ENCODE measurements at regions not wholly inside any gene's neighbourhood (a gene's known extent, or its start where the extent isn't known, plus 50 kb on each side); places are given as distances from the start of the nearest gene placed in this dataset.

GRCh38 chr11:103530257-103530656 lies 421.0 kb downstream of the DYNC2H1 start:
- H2AFZ ChIP-seq (ENCODE audit: low read length), result peak overlapping the region; percentile 14; the same call in 1 of the 2 replicates
- TF ChIP-seq EZH2phosphoT487 (IDR thresholded peaks at IDR 0.05; ENCODE audit: borderline replicate concordance, low read length) (no peak), EZH2 (IDR thresholded peaks at IDR 0.05; ENCODE audit: low read length, unreplicated experiment) (no peak)
- TF ChIP-seq, protein P1, sequence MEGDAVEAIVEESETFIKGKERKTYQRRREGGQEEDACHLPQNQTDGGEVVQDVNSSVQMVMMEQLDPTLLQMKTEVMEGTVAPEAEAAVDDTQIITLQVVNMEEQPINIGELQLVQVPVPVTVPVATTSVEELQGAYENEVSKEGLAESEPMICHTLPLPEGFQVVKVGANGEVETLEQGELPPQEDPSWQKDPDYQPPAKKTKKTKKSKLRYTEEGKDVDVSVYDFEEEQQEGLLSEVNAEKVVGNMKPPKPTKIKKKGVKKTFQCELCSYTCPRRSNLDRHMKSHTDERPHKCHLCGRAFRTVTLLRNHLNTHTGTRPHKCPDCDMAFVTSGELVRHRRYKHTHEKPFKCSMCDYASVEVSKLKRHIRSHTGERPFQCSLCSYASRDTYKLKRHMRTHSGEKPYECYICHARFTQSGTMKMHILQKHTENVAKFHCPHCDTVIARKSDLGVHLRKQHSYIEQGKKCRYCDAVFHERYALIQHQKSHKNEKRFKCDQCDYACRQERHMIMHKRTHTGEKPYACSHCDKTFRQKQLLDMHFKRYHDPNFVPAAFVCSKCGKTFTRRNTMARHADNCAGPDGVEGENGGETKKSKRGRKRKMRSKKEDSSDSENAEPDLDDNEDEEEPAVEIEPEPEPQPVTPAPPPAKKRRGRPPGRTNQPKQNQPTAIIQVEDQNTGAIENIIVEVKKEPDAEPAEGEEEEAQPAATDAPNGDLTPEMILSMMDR (conservative IDR thresholded peaks at IDR 0.05; ENCODE audit: low read depth, low read length), result no peak
- no peaks in the 10 kb centered on the region for H4K20me1 ChIP-seq (ENCODE audit: low read length)
- no peak overlapping the region for H3K9ac ChIP-seq (ENCODE audit: low read length)
- no peaks in the 10 kb centered on the region for H3K9me2 ChIP-seq (replicated peaks; ENCODE audit: low read length)
- no peaks in the 10 kb centered on the region for H3K9me3 ChIP-seq (ENCODE audit: low read length)
- ChIA-PET CTCF (no interaction called here), POLR2A (ENCODE audit: unreplicated experiment) (no interaction called here)
- no peak for ATAC-seq
- DNase-seq, result no peak
- intact Hi-C loops (cut with micrococcal nuclease), result loop anchor here (5.0 kb wide), 1 partner anchor 63 kb away; no protein-coding TSS in a partner anchor
- H3K36me3 ChIP-seq (ENCODE audit: low read depth, low read length), result no peaks in the 10 kb centered on the region
- BruUV-seq (replicated peaks), result no TSS peak
- H3K27me3 ChIP-seq (ENCODE audit: low read length), result no peaks in the 10 kb centered on the region
- H3K4me2 ChIP-seq (ENCODE audit: low read length), result 0 out of 2 replicates have a peak overlapping the region, but pooled peaks have one; percentile 30
- peaks cover 9% of the 10 kb centered on the region for H3F3A ChIP-seq (ENCODE audit: low read length, unreplicated experiment)
- peaks cover 69% of the 10 kb centered on the region for H3K4me1 ChIP-seq (ENCODE audit: insufficient read depth, low read length)
- no peak overlapping the region for H3K4me3 ChIP-seq (ENCODE audit: low read length)
- peak overlapping the region; percentile 14; the same call in 1 of the 2 replicates for H3K27ac ChIP-seq (ENCODE audit: low read length)
- H3K79me2 ChIP-seq (ENCODE audit: low read length), result no peaks in the 10 kb centered on the region

DNA sequence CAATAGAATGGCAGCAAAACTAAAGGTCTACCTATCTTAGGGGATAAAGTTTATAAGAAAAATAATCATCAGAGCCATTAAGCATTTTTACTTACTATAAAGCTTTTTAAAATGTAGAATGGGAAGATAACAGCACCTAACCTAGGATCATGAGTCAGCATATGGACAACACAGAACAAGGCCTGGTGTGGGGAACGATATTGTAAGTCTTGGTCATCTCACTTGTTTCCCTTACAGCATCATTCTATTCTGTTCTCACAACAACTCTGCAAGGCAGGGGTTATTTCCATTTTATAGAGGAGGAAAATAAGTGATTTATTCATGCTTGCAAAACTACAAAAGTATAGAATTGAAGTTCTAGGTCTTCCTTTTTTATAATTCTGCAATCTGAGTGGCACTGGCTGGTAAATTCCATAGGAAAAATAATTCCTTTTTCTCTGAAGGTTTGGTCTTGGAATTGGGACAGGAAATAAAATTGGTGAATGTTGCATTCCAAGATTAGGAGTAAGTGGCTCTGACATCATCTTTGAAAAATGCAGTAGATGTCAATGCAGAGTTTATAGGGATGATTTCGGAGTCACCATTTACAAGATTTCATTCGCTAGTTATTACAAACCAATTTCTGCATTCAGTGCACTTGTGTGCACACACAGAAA lies 423.0 kb downstream of the DYNC2H1 start:
- no peak overlapping the region for H2AFZ ChIP-seq (ENCODE audit: low read length)
- no peak overlapping the region for H3K9ac ChIP-seq (ENCODE audit: low read length)
- peaks cover 6% of the 10 kb centered on the region for H3F3A ChIP-seq (ENCODE audit: low read length, unreplicated experiment)
- no peaks in the 10 kb centered on the region for H3K9me2 ChIP-seq (replicated peaks; ENCODE audit: low read length)
- BruUV-seq (replicated peaks), result no TSS peak
- DNase-seq (peak; percentile 95), ATAC-seq (peak; percentile 82)
- H4K20me1 ChIP-seq (ENCODE audit: low read length), result no peaks in the 10 kb centered on the region
- peak overlapping the region; percentile 54 for H3K4me2 ChIP-seq (ENCODE audit: low read length)
- CTCF ChIA-PET, result no interaction called here
- peaks cover 60% of the 10 kb centered on the region for H3K4me1 ChIP-seq (ENCODE audit: insufficient read depth, low read length)
- POLR2A ChIA-PET (ENCODE audit: unreplicated experiment), result no interaction called here
- no peaks in the 10 kb centered on the region for H3K9me3 ChIP-seq (ENCODE audit: low read length)
- TF ChIP-seq EZH2phosphoT487 (IDR thresholded peaks at IDR 0.05; ENCODE audit: borderline replicate concordance, low read length) (no peak), EZH2 (IDR thresholded peaks at IDR 0.05; ENCODE audit: low read length, unreplicated experiment) (no peak)
- TF ChIP-seq, protein P1 (conservative IDR thresholded peaks at IDR 0.05; ENCODE audit: low read depth, low read length), result no peak
- H3K27ac ChIP-seq (ENCODE audit: low read length), result peak overlapping the region; percentile 57
- intact Hi-C loops (cut with micrococcal nuclease), result loop anchor here (5.0 kb wide), 1 partner anchor 65 kb away; no protein-coding TSS in a partner anchor
- H3K36me3 ChIP-seq (ENCODE audit: low read depth, low read length), result no peaks in the 10 kb centered on the region
- H3K4me3 ChIP-seq (ENCODE audit: low read length), result peak overlapping the region; percentile 2; the same call in 1 of the 2 replicates
- no peaks in the 10 kb centered on the region for H3K27me3 ChIP-seq (ENCODE audit: low read length)
- no peaks in the 10 kb centered on the region for H3K79me2 ChIP-seq (ENCODE audit: low read length)

DNA sequence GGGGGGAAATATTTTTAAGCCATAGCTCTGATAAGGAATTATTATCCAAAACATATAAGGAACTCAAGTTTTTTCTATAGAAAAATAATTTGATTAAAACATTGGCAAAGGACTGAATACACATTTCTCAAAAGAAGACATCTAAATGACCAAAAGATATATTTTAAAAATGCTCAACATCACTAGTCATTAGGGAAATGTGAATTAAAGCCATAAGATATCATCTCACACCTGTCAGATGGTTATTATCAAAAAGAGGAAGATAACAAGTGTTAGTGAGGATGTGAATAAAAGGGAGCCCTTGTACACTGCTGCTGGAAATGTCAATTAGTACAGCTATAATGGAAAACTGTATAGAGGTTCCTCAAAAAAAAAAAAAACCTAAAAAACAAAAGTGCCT lies 425.0 kb downstream of the DYNC2H1 start:
- Histone ChIP-seq H3K79me2 (ENCODE audit: low read length) (no peaks in the 10 kb centered on the region), H3K9ac (ENCODE audit: low read length) (no peak overlapping the region), H3K9me2 (replicated peaks; ENCODE audit: low read length) (no peaks in the 10 kb centered on the region), H4K20me1 (ENCODE audit: low read length) (no peaks in the 10 kb centered on the region), H3K36me3 (ENCODE audit: low read depth, low read length) (no peaks in the 10 kb centered on the region), H3F3A (ENCODE audit: low read length, unreplicated experiment) (peaks cover 6% of the 10 kb centered on the region), H3K4me2 (ENCODE audit: low read length) (no peak overlapping the region), H3K9me3 (ENCODE audit: low read length) (no peaks in the 10 kb centered on the region), H2AFZ (ENCODE audit: low read length) (no peak overlapping the region), H3K4me1 (ENCODE audit: insufficient read depth, low read length) (peaks cover 43% of the 10 kb centered on the region), H3K4me3 (ENCODE audit: low read length) (no peak overlapping the region), H3K27ac (ENCODE audit: low read length) (no peak overlapping the region), H3K27me3 (ENCODE audit: low read length) (no peaks in the 10 kb centered on the region)
- no TSS peak for BruUV-seq (replicated peaks)
- ChIA-PET CTCF (no interaction called here), POLR2A (ENCODE audit: unreplicated experiment) (interaction anchor here (0.7 kb wide), 1 partner anchor 137 kb away, joined by 4 read pairs; no protein-coding TSS in a partner anchor)
- DNase-seq (no peak), ATAC-seq (no peak)
- TF ChIP-seq EZH2 (IDR thresholded peaks at IDR 0.05; ENCODE audit: low read length, unreplicated experiment) (no peak), EZH2phosphoT487 (IDR thresholded peaks at IDR 0.05; ENCODE audit: borderline replicate concordance, low read length) (no peak)
- TF ChIP-seq, protein P1 (conservative IDR thresholded peaks at IDR 0.05; ENCODE audit: low read depth, low read length), result no peak
- intact Hi-C loops (cut with micrococcal nuclease), result loop anchor here (5.0 kb wide), 1 partner anchor 67 kb away; no protein-coding TSS in a partner anchor
